OCI-LY3 (cell line): ENCODE measurements at regions not wholly inside any gene's neighbourhood (a gene's known extent, or its start where the extent isn't known, plus 50 kb on each side); places are given as distances from the start of the nearest gene placed in this dataset.

Experiments
- EZH2phosphoT487 ChIP-seq: fragments of 200-600 bp; shearing (Covaris generic); IDR thresholded peaks from 2 replicates; pipeline ENCODE4 v1.6.1; 2018; ENCODE audit warnings: antibody characterized with exemption, mixed run types, low read depth
- TF ChIP-seq, protein P1 (sequence below): fragments of 200-600, 300-600 bp; sonication (generic); IDR thresholded peaks from 2 replicates; pipeline ENCODE4 v1.5.1; 2014; ENCODE audit warnings: antibody characterized with exemption, low read length, low read depth

DNA sequence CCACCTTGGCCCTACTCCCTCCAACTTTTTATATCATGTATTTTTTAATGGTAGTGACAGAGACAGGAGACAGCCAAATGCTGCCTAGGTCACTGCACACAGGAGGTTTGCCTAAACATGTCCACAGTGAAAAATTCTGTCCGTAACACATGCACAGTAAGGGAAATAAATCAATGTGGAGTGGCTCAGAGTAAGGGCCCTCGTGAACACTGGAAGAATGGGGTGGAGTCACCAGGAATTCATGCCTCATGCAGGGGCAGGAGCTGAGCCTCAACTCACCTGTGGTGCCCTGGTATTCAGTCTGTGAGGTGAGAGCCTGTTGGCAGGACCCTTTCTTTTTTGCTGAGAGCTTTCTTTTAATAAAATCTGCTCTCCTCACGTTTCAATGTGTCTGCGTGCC is 289.1 kb downstream of the TGFB2 start:
- TF ChIP-seq, protein P1, sequence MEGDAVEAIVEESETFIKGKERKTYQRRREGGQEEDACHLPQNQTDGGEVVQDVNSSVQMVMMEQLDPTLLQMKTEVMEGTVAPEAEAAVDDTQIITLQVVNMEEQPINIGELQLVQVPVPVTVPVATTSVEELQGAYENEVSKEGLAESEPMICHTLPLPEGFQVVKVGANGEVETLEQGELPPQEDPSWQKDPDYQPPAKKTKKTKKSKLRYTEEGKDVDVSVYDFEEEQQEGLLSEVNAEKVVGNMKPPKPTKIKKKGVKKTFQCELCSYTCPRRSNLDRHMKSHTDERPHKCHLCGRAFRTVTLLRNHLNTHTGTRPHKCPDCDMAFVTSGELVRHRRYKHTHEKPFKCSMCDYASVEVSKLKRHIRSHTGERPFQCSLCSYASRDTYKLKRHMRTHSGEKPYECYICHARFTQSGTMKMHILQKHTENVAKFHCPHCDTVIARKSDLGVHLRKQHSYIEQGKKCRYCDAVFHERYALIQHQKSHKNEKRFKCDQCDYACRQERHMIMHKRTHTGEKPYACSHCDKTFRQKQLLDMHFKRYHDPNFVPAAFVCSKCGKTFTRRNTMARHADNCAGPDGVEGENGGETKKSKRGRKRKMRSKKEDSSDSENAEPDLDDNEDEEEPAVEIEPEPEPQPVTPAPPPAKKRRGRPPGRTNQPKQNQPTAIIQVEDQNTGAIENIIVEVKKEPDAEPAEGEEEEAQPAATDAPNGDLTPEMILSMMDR: no peak
- no peak for TF ChIP-seq EZH2phosphoT487
